Parathyroid adenoma (tissue), 2 donors: ENCODE measurements at regions not wholly inside any gene's neighbourhood (a gene's known extent, or its start where the extent isn't known, plus 50 kb on each side); places are given as distances from the start of the nearest gene placed in this dataset.

ENCODE experiments used
- H2AFZ ChIP-seq: fragments of 300-600 bp; sonication (generic); one replicate; pipeline ENCODE4 v1.7.0; 2017; ENCODE audit warnings: antibody characterized with exemption, mild to moderate bottlenecking
- H3K27ac ChIP-seq: fragments of 300-600 bp; sonication (generic); one replicate; pipeline ENCODE4 v1.7.0; 2017
- H3K27me3 ChIP-seq: fragments of 300-600 bp; sonication (generic); one replicate; pipeline ENCODE4 v1.7.0; 2017; ENCODE audit warnings: low read length; ENCODE audit not compliant: control insufficient read depth, insufficient read depth
- H3K36me3 ChIP-seq: fragments of 300-600 bp; sonication (generic); one replicate; pipeline ENCODE4 v1.7.0; 2017; ENCODE audit warnings: low read length; ENCODE audit not compliant: control insufficient read depth, insufficient read depth
- H3K4me1 ChIP-seq: fragments of 300-600 bp; sonication (generic); one replicate; pipeline ENCODE4 v1.7.0; 2017; ENCODE audit warnings: control low read depth
- H3K4me2 ChIP-seq: fragments of 300-600 bp; sonication (generic); one replicate; pipeline ENCODE4 v1.7.0; 2017; ENCODE audit warnings: low read length
- H3K4me3 ChIP-seq: fragments of 300-600 bp; sonication (generic); one replicate; pipeline ENCODE4 v1.7.0; 2017; ENCODE audit warnings: low read depth, low read length
- H3K79me2 ChIP-seq: fragments of 300-600 bp; sonication (generic); one replicate; pipeline ENCODE4 v1.7.0; 2017; ENCODE audit warnings: control low read depth
- H3K9ac ChIP-seq: fragments of 300-600 bp; sonication (generic); one replicate; pipeline ENCODE4 v1.7.0; 2017; ENCODE audit warnings: mild to moderate bottlenecking
- H3K9me3 ChIP-seq: fragments of 300-600 bp; sonication (generic); one replicate; pipeline ENCODE4 v1.7.0; 2017; ENCODE audit warnings: low read length; ENCODE audit not compliant: control insufficient read depth
- TF ChIP-seq, protein P1 (sequence below): fragments of 300-600 bp; sonication (generic); IDR thresholded peaks from one replicate; pipeline ENCODE4 v1.7.0; 2017; ENCODE audit warnings: antibody characterized with exemption, mild to moderate bottlenecking
- donor health status: primary hyperparathyroidism.

- H3K27ac ChIP-seq: no peak overlapping the region
- H3K36me3 ChIP-seq: no peaks in the 10 kb centered on the region
- H3K9me3 ChIP-seq: no peaks in the 10 kb centered on the region
- H3K79me2 ChIP-seq: no peaks in the 10 kb centered on the region
- H3K4me1 ChIP-seq: no peaks in the 10 kb centered on the region
- no peak overlapping the region for H2AFZ ChIP-seq
- H3K9ac ChIP-seq: no peak overlapping the region
- H3K4me3 ChIP-seq: no peak overlapping the region
- no peaks in the 10 kb centered on the region for H3K27me3 ChIP-seq
- TF ChIP-seq, protein P1, sequence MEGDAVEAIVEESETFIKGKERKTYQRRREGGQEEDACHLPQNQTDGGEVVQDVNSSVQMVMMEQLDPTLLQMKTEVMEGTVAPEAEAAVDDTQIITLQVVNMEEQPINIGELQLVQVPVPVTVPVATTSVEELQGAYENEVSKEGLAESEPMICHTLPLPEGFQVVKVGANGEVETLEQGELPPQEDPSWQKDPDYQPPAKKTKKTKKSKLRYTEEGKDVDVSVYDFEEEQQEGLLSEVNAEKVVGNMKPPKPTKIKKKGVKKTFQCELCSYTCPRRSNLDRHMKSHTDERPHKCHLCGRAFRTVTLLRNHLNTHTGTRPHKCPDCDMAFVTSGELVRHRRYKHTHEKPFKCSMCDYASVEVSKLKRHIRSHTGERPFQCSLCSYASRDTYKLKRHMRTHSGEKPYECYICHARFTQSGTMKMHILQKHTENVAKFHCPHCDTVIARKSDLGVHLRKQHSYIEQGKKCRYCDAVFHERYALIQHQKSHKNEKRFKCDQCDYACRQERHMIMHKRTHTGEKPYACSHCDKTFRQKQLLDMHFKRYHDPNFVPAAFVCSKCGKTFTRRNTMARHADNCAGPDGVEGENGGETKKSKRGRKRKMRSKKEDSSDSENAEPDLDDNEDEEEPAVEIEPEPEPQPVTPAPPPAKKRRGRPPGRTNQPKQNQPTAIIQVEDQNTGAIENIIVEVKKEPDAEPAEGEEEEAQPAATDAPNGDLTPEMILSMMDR: no peak
- no peak overlapping the region for H3K4me2 ChIP-seq
Measured at GRCh38 chr2:41634686-41635085, 413.1 kb upstream of the PKDCC start.

GRCh38 chr2:41644936-41645335 lies 402.9 kb upstream of the PKDCC start:
- H3K79me2 ChIP-seq: no peaks in the 10 kb centered on the region
- TF ChIP-seq, protein P1: no peak
- H3K27ac ChIP-seq: no peak overlapping the region
- no peaks in the 10 kb centered on the region for H3K27me3 ChIP-seq
- no peak overlapping the region for H2AFZ ChIP-seq
- H3K4me1 ChIP-seq: no peaks in the 10 kb centered on the region
- no peaks in the 10 kb centered on the region for H3K36me3 ChIP-seq
- H3K9me3 ChIP-seq: no peaks in the 10 kb centered on the region
- H3K4me2 ChIP-seq: no peak overlapping the region
- H3K9ac ChIP-seq: no peak overlapping the region
- H3K4me3 ChIP-seq: no peak overlapping the region

DNA sequence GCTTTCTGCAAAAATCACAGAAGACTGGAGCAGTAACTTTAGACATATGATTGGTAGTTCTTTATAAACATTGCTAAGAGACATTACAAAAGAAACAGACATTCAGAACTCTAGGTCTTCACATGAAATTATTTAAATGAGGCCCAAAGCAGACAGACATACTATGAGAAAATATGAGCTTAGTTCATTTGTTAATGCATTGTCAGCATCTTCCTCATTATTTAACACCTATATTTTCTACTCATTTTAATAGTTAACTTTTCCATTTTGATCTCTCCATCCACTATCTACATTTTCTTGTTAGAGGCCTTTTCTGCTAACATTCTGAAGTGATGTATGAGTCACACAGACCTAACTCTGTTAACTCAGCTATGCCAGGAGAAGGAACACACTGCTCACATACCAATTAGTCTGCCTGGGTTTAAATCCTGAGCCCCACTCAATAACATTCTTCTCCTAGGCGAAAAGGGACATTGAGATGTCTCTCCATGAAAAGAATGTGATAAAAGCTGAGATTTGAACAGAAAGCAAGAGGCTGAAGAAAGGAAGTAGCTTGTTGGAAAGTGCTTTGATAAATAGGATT lies 400.3 kb upstream of the PKDCC start:
- Histone ChIP-seq H3K9ac (no peak overlapping the region), H3K9me3 (no peaks in the 10 kb centered on the region), H3K27ac (no peak overlapping the region), H3K4me1 (no peaks in the 10 kb centered on the region), H2AFZ (no peak overlapping the region), H3K4me2 (no peak overlapping the region), H3K36me3 (no peaks in the 10 kb centered on the region), H3K79me2 (no peaks in the 10 kb centered on the region), H3K4me3 (no peak overlapping the region), H3K27me3 (no peaks in the 10 kb centered on the region)
- TF ChIP-seq, protein P1: no peak

GRCh38 chr2:41657226-41657625 lies 390.6 kb upstream of the PKDCC start:
- Histone ChIP-seq H3K27ac (no peak overlapping the region), H2AFZ (no peak overlapping the region), H3K9ac (no peak overlapping the region), H3K27me3 (no peaks in the 10 kb centered on the region), H3K9me3 (no peaks in the 10 kb centered on the region), H3K4me1 (peaks cover 4% of the 10 kb centered on the region), H3K4me3 (no peak overlapping the region), H3K36me3 (no peaks in the 10 kb centered on the region), H3K4me2 (no peak overlapping the region), H3K79me2 (no peaks in the 10 kb centered on the region)
- TF ChIP-seq, protein P1: no peak

GRCh38 chr2:41659758-41660157 lies 388.1 kb upstream of the PKDCC start:
- TF ChIP-seq, protein P1: no peak

More at GRCh38 chr2:41659758-41660157, 388.1 kb upstream of the PKDCC start:
- Histone ChIP-seq H3K4me1 (peaks cover under 1% of the 10 kb centered on the region), H3K79me2 (no peaks in the 10 kb centered on the region), H2AFZ (no peak overlapping the region), H3K9ac (no peak overlapping the region), H3K27ac (no peak overlapping the region), H3K4me3 (no peak overlapping the region), H3K4me2 (no peak overlapping the region), H3K36me3 (no peaks in the 10 kb centered on the region), H3K27me3 (no peaks in the 10 kb centered on the region), H3K9me3 (no peaks in the 10 kb centered on the region)
